ENCODE measurements at regions not wholly inside any gene's neighbourhood (a gene's known extent, or its start where the extent isn't known, plus 50 kb on each side); places are given as distances from the start of the nearest gene placed in this dataset.
A peak's percentile ranks its signal among the peaks of the same experiment; 100 is the strongest.

GRCh38 chr7:101698964-101699363 lies 69.9 kb upstream of the MYL10 start:
- Histone ChIP-seq H3K27me3 (replicated peaks in 2 of 5; ENCODE audit: control insufficient read depth in 4 of 5, insufficient read depth in 5 of 5, low read length in 4 of 5) (no peaks in the 10 kb centered on the region), H3K36me3 (ENCODE audit: control insufficient read depth in 4 of 4, insufficient read depth in 4 of 4, low read length in 3 of 4) (no peaks in the 10 kb centered on the region), H3K9me3 (ENCODE audit: control extremely low read depth in 1 of 5, control insufficient read depth in 4 of 5, insufficient read depth in 2 of 5, low read depth in 1 of 5, low read length in 4 of 5) (no peaks in the 10 kb centered on the region), H3K4me3 (ENCODE audit: control insufficient read depth in 1 of 7, extremely low read depth in 1 of 7, insufficient read depth in 4 of 7, low read depth in 2 of 7, low read length in 6 of 7) (no peak overlapping the region), H3K27ac (ENCODE audit: insufficient read depth in 1 of 2, low read depth in 1 of 2, low read length in 2 of 2, poor library complexity in 1 of 2, severe bottlenecking in 2 of 2) (no peak overlapping the region), H3K4me1 (ENCODE audit: control extremely low read depth in 1 of 4, control insufficient read depth in 4 of 4, insufficient read depth in 4 of 4, low read length in 3 of 4) (no peaks in the 10 kb centered on the region)
- DNase-seq: no peak
- CTCF ChIA-PET: no interaction called here
- 95% methylated on average over 8 of the region's 11 CpGs for WGBS (ENCODE audit: insufficient coverage)
- POLR2A ChIA-PET: no interaction called here

DNA sequence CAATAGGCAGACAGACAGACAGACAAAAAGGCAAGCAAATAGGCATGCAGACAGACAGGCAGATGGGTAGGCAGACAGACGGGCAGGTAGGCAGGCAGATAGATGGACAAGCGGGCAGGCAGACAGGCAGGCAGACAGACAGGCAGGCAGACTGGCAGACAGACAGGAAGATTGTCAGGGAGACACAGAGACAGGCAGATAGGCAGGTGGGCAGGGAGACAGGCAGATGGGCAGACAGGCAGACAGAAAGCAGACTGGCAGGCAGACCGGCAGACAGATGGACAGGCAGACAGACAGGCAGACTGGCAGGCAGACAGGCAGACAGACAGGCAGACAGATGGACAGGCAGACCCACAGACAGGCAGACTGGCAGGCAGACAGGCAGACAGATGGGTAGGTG lies 70.3 kb upstream of the MYL10 start:
- CTCF ChIA-PET: no interaction called here
- Histone ChIP-seq H3K27me3 (replicated peaks in 2 of 5; ENCODE audit: control insufficient read depth in 4 of 5, insufficient read depth in 5 of 5, low read length in 4 of 5) (no peaks in the 10 kb centered on the region), H3K27ac (ENCODE audit: insufficient read depth in 1 of 2, low read depth in 1 of 2, low read length in 2 of 2, poor library complexity in 1 of 2, severe bottlenecking in 2 of 2) (no peak overlapping the region), H3K4me1 (ENCODE audit: control extremely low read depth in 1 of 4, control insufficient read depth in 4 of 4, insufficient read depth in 4 of 4, low read length in 3 of 4) (no peaks in the 10 kb centered on the region), H3K9me3 (ENCODE audit: control extremely low read depth in 1 of 5, control insufficient read depth in 4 of 5, insufficient read depth in 2 of 5, low read depth in 1 of 5, low read length in 4 of 5) (no peaks in the 10 kb centered on the region), H3K36me3 (ENCODE audit: control insufficient read depth in 4 of 4, insufficient read depth in 4 of 4, low read length in 3 of 4) (no peaks in the 10 kb centered on the region), H3K4me3 (ENCODE audit: control insufficient read depth in 1 of 7, extremely low read depth in 1 of 7, insufficient read depth in 4 of 7, low read depth in 2 of 7, low read length in 6 of 7) (no peak overlapping the region)
- POLR2A ChIA-PET: no interaction called here
- no peak for DNase-seq
- WGBS (ENCODE audit: insufficient coverage): 96% methylated on average over 3 of the region's 3 CpGs

GRCh38 chr7:101699881-101700823 lies 71.1 kb upstream of the MYL10 start:
- CTCF ChIA-PET: no interaction called here
- POLR2A ChIA-PET: interaction anchor here (0.6 kb wide), 1 partner anchor 23 kb away, joined by 3 read pairs; no protein-coding TSS in a partner anchor

DNA sequence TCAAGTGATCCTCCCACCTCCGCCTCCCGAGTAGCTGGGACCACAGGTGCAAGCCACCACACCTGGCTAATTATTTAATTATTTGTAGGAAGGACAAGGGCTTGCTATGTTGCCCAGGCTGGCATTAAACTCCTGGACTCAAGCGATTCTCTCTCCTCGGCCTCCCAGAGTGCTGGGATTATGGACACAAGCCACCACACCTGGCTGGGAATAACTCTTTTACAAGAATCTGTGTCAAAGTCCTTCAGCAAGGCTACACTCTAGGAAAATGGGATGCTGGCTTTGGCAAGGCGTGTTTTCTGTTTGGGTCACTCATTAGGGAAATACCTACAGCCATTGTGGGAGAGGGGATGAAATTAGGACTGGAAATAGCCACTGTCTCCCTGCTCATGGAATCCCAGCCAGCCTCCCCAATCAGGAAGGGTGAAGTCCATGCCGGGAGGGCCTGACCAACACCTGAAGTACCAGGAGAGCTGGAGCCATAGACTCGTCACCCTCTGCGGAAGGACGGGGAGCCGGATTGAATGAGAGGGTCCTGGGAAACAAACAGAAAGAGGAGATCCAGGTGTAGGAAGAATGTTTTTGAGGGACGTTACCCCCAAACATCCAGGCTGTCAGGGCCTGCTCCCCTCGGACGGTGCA lies 72.2 kb upstream of the MYL10 start:
- Histone ChIP-seq H3K36me3 (ENCODE audit: control insufficient read depth in 4 of 4, insufficient read depth in 4 of 4, low read length in 3 of 4) (no peaks in the 10 kb centered on the region), H3K4me1 (ENCODE audit: control extremely low read depth in 1 of 4, control insufficient read depth in 4 of 4, insufficient read depth in 4 of 4, low read length in 3 of 4) (no peaks in the 10 kb centered on the region), H3K9me3 (ENCODE audit: control extremely low read depth in 1 of 5, control insufficient read depth in 4 of 5, insufficient read depth in 2 of 5, low read depth in 1 of 5, low read length in 4 of 5) (peaks cover 0 to 3% (median 0%) of the 10 kb centered on the region in 5 experiments), H3K27ac (ENCODE audit: insufficient read depth in 1 of 2, low read depth in 1 of 2, low read length in 2 of 2, poor library complexity in 1 of 2, severe bottlenecking in 2 of 2) (no peak overlapping the region), H3K27me3 (replicated peaks in 2 of 5; ENCODE audit: control insufficient read depth in 4 of 5, insufficient read depth in 5 of 5, low read length in 4 of 5) (no peaks in the 10 kb centered on the region), H3K4me3 (ENCODE audit: control insufficient read depth in 1 of 7, extremely low read depth in 1 of 7, insufficient read depth in 4 of 7, low read depth in 2 of 7, low read length in 6 of 7) (no peak overlapping the region)
- CTCF ChIA-PET: no interaction called here
- no peak for DNase-seq
- POLR2A ChIA-PET: interaction anchor here (0.7 kb wide), 1 partner anchor 23 kb away, joined by 3 read pairs; no protein-coding TSS in a partner anchor
- WGBS (ENCODE audit: insufficient coverage): 98% methylated on average over 10 of the region's 13 CpGs

More at GRCh38 chr7:101699881-101700823, 71.1 kb upstream of the MYL10 start:
- Histone ChIP-seq H3K4me1 (ENCODE audit: control extremely low read depth in 1 of 4, control insufficient read depth in 4 of 4, insufficient read depth in 4 of 4, low read length in 3 of 4) (no peaks in the 10 kb centered on the region), H3K36me3 (ENCODE audit: control insufficient read depth in 4 of 4, insufficient read depth in 4 of 4, low read length in 3 of 4) (no peaks in the 10 kb centered on the region), H3K9me3 (ENCODE audit: control extremely low read depth in 1 of 5, control insufficient read depth in 4 of 5, insufficient read depth in 2 of 5, low read depth in 1 of 5, low read length in 4 of 5) (peaks cover 0 to 3% (median 0%) of the 10 kb centered on the region in 5 experiments), H3K27ac (ENCODE audit: insufficient read depth in 1 of 2, low read depth in 1 of 2, low read length in 2 of 2, poor library complexity in 1 of 2, severe bottlenecking in 2 of 2) (no peak overlapping the region), H3K4me3 (ENCODE audit: control insufficient read depth in 1 of 7, extremely low read depth in 1 of 7, insufficient read depth in 4 of 7, low read depth in 2 of 7, low read length in 6 of 7) (no peak overlapping the region), H3K27me3 (replicated peaks in 2 of 5; ENCODE audit: control insufficient read depth in 4 of 5, insufficient read depth in 5 of 5, low read length in 4 of 5) (no peaks in the 10 kb centered on the region)
- WGBS (ENCODE audit: insufficient coverage): 96% methylated on average over 20 of the region's 28 CpGs
- no peak for DNase-seq

- ChIA-PET CTCF (interaction anchor here (1.2 kb wide), 1 partner anchor 14 kb away, joined by 3 read pairs; no protein-coding TSS in a partner anchor), POLR2A (no interaction called here)
- Histone ChIP-seq H3K27ac (ENCODE audit: insufficient read depth in 1 of 2, low read depth in 1 of 2, low read length in 2 of 2, poor library complexity in 1 of 2, severe bottlenecking in 2 of 2) (no peak overlapping the region), H3K27me3 (replicated peaks in 2 of 5; ENCODE audit: control insufficient read depth in 4 of 5, insufficient read depth in 5 of 5, low read length in 4 of 5) (no peaks in the 10 kb centered on the region), H3K4me3 (ENCODE audit: control insufficient read depth in 1 of 7, extremely low read depth in 1 of 7, insufficient read depth in 4 of 7, low read depth in 2 of 7, low read length in 6 of 7) (no peak overlapping the region), H3K36me3 (ENCODE audit: control insufficient read depth in 4 of 4, insufficient read depth in 4 of 4, low read length in 3 of 4) (no peaks in the 10 kb centered on the region), H3K9me3 (ENCODE audit: control extremely low read depth in 1 of 5, control insufficient read depth in 4 of 5, insufficient read depth in 2 of 5, low read depth in 1 of 5, low read length in 4 of 5) (peaks cover 0 to 3% (median 0%) of the 10 kb centered on the region in 5 experiments), H3K4me1 (ENCODE audit: control extremely low read depth in 1 of 4, control insufficient read depth in 4 of 4, insufficient read depth in 4 of 4, low read length in 3 of 4) (no peaks in the 10 kb centered on the region)
- DNase-seq: no peak
- 94% methylated on average over 12 of the region's 13 CpGs for WGBS (ENCODE audit: insufficient coverage)
These were observed 73.3 kb upstream of the MYL10 start for GRCh38 chr7:101702362-101702850.

GRCh38 chr7:101705331-101705730 lies 76.2 kb upstream of the MYL10 start:
- Histone ChIP-seq H3K36me3 (ENCODE audit: control insufficient read depth in 4 of 4, insufficient read depth in 4 of 4, low read length in 3 of 4) (no peaks in the 10 kb centered on the region), H3K4me3 (ENCODE audit: control insufficient read depth in 1 of 7, extremely low read depth in 1 of 7, insufficient read depth in 4 of 7, low read depth in 2 of 7, low read length in 6 of 7) (no peak overlapping the region), H3K27me3 (replicated peaks in 2 of 5; ENCODE audit: control insufficient read depth in 4 of 5, insufficient read depth in 5 of 5, low read length in 4 of 5) (no peaks in the 10 kb centered on the region), H3K9me3 (ENCODE audit: control extremely low read depth in 1 of 5, control insufficient read depth in 4 of 5, insufficient read depth in 2 of 5, low read depth in 1 of 5, low read length in 4 of 5) (peaks cover 0 to 3% (median 0%) of the 10 kb centered on the region in 5 experiments), H3K4me1 (ENCODE audit: control extremely low read depth in 1 of 4, control insufficient read depth in 4 of 4, insufficient read depth in 4 of 4, low read length in 3 of 4) (no peaks in the 10 kb centered on the region), H3K27ac (ENCODE audit: insufficient read depth in 1 of 2, low read depth in 1 of 2, low read length in 2 of 2, poor library complexity in 1 of 2, severe bottlenecking in 2 of 2) (no peak overlapping the region)
- peak in 2 of 3 donors; percentile 49 to 51 for DNase-seq
- 50% methylated on average over 1 of the region's 3 CpGs for WGBS (ENCODE audit: insufficient coverage)
- ChIA-PET CTCF (no interaction called here), POLR2A (no interaction called here)

DNA sequence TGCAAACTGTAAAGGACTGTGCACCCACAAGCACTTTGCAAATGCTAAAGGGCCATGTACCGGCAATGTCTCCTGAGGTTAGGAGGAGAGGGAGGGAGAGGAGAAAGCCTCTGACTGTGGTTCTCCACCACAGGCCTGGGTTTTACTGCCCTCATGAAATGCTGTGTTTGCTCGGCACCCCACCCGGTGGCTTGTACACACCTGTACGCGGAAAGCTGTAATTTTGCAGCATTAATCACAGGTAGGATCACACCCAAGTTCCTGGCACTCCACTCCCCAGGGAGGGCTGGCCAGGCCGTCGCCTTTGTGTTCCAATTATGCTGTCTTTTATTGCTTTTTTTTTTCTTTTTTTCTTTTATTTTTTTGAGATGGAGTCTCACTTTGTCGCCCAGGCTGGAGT lies 78.5 kb upstream of the MYL10 start:
- DNase-seq: no peak
- H3K36me3 ChIP-seq (ENCODE audit: control insufficient read depth in 4 of 4, insufficient read depth in 4 of 4, low read length in 3 of 4): no peaks in the 10 kb centered on the region
- peaks cover 0 to 3% (median 0%) of the 10 kb centered on the region in 5 experiments for H3K9me3 ChIP-seq (ENCODE audit: control extremely low read depth in 1 of 5, control insufficient read depth in 4 of 5, insufficient read depth in 2 of 5, low read depth in 1 of 5, low read length in 4 of 5)
- H3K27ac ChIP-seq (ENCODE audit: insufficient read depth in 1 of 2, low read depth in 1 of 2, low read length in 2 of 2, poor library complexity in 1 of 2, severe bottlenecking in 2 of 2): no peak overlapping the region
- WGBS (ENCODE audit: insufficient coverage): 98% methylated on average over 6 of the region's 8 CpGs
- ChIA-PET CTCF (interaction anchor here (1.1 kb wide), 1 partner anchor 99 kb away, joined by 3 read pairs; no protein-coding TSS in a partner anchor), POLR2A (no interaction called here)
- no peak overlapping the region for H3K4me3 ChIP-seq (ENCODE audit: control insufficient read depth in 1 of 7, extremely low read depth in 1 of 7, insufficient read depth in 4 of 7, low read depth in 2 of 7, low read length in 6 of 7)
- H3K4me1 ChIP-seq (ENCODE audit: control extremely low read depth in 1 of 4, control insufficient read depth in 4 of 4, insufficient read depth in 4 of 4, low read length in 3 of 4): peaks cover 0 to 3% (median 0%) of the 10 kb centered on the region in 4 experiments
- no peaks in the 10 kb centered on the region for H3K27me3 ChIP-seq (replicated peaks in 2 of 5; ENCODE audit: control insufficient read depth in 4 of 5, insufficient read depth in 5 of 5, low read length in 4 of 5)

Measured in common myeloid progenitor, CD34-positive (primary cell).